ENCODE measurements at regions not wholly inside any gene's neighbourhood (a gene's known extent, or its start where the extent isn't known, plus 50 kb on each side); places are given as distances from the start of the nearest gene placed in this dataset.

DNA sequence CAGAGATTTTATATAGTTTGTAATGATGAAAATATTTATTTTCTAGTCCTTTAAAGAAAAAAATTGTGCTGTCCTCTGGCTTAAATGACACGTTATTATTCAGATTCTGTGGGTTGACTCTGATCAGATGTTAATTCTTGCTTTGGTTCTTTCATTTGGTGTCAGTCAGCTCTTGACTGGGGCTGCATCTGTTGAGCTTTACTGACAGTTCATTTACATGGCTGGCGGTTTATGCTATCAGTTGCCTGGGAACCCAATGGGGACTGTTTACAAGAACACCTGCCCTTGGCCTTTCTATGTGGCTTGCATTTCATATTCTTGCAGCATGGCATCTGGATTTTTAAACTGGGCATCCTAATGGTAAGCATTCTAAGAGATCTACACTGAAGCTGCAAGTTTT lies 667.1 kb upstream of the FBXO33 start:
- H3K9me3 ChIP-seq, result no peaks in the 10 kb centered on the region
- no peaks in the 10 kb centered on the region for H3K27me3 ChIP-seq
- intact Hi-C loops (cut with DNase I), result no loop called here
- TF ChIP-seq, protein P1, sequence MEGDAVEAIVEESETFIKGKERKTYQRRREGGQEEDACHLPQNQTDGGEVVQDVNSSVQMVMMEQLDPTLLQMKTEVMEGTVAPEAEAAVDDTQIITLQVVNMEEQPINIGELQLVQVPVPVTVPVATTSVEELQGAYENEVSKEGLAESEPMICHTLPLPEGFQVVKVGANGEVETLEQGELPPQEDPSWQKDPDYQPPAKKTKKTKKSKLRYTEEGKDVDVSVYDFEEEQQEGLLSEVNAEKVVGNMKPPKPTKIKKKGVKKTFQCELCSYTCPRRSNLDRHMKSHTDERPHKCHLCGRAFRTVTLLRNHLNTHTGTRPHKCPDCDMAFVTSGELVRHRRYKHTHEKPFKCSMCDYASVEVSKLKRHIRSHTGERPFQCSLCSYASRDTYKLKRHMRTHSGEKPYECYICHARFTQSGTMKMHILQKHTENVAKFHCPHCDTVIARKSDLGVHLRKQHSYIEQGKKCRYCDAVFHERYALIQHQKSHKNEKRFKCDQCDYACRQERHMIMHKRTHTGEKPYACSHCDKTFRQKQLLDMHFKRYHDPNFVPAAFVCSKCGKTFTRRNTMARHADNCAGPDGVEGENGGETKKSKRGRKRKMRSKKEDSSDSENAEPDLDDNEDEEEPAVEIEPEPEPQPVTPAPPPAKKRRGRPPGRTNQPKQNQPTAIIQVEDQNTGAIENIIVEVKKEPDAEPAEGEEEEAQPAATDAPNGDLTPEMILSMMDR (IDR thresholded peaks at IDR 0.05), result no peak
- TF ChIP-seq POLR2A (IDR thresholded peaks at IDR 0.05) (no peak), POLR2AphosphoS5 (IDR thresholded peaks at IDR 0.05) (no peak), EP300 (IDR thresholded peaks at IDR 0.05) (no peak)
- no peak overlapping the region for H3K4me3 ChIP-seq
- no peak for DNase-seq
- no peak overlapping the region for H3K27ac ChIP-seq
- 59 to 67% methylated on average over 2 of the region's 2 CpGs for WGBS, 2 donors
- H3K4me1 ChIP-seq, result no peaks in the 10 kb centered on the region
- no peaks in the 10 kb centered on the region for H3K36me3 ChIP-seq

DNA sequence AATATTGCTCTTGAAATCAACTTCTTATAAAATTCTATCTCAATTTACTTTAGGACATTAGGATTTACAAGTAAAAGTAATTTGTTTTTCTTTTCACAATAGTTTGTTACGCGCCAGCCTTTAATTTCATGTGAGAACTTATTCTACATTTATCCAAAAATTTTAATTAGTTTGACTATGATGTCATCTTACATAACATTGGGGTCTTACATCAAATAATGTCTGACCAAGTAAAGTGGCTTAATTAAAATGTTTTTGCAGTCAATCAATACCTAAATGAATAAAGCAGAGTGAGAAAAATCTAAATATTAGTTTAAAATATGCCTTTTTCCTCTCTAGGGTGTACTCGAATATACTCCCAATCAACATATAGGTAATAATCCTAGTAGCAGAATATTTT lies 666.2 kb upstream of the FBXO33 start:
- no peaks in the 10 kb centered on the region for H3K9me3 ChIP-seq
- no peaks in the 10 kb centered on the region for H3K36me3 ChIP-seq
- H3K4me1 ChIP-seq, result no peaks in the 10 kb centered on the region
- no peak for DNase-seq
- no peak for TF ChIP-seq EP300 (IDR thresholded peaks at IDR 0.05)
- no peak for TF ChIP-seq POLR2A (IDR thresholded peaks at IDR 0.05)
- TF ChIP-seq, protein P1 (IDR thresholded peaks at IDR 0.05), result no peak
- TF ChIP-seq POLR2AphosphoS5 (IDR thresholded peaks at IDR 0.05), result no peak
- WGBS, 2 donors, result 95 to 96% methylated on average over 3 of the region's 3 CpGs
- intact Hi-C loops (cut with DNase I), result no loop called here
- no peak overlapping the region for H3K27ac ChIP-seq
- H3K27me3 ChIP-seq, result no peaks in the 10 kb centered on the region
- no peak overlapping the region for H3K4me3 ChIP-seq

DNA sequence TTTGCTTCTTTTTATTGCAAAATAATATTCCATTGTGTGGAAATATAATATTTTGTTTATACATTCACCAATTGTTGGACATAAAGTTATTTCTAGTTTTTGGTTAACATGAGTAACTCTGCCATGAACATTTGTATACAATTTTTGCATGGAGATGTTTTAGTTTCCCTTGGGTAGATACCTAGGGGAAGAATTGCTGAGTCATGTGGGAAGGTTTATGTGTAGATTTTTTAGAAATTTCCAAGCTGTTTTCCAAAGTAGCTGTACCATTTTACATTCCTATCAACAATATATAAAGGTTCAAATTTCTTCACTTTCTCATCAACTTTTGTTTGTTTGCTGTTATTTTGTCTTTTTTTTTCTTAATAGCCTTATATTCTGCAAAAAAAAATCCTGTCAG lies 664.7 kb upstream of the FBXO33 start:
- Histone ChIP-seq H3K36me3 (no peaks in the 10 kb centered on the region), H3K27me3 (no peaks in the 10 kb centered on the region), H3K9me3 (no peaks in the 10 kb centered on the region), H3K4me1 (no peaks in the 10 kb centered on the region), H3K27ac (no peak overlapping the region), H3K4me3 (no peak overlapping the region)
- DNase-seq, result no peak
- intact Hi-C loops (cut with DNase I), result no loop called here
- TF ChIP-seq, protein P1 (IDR thresholded peaks at IDR 0.05), result no peak
- TF ChIP-seq POLR2AphosphoS5 (IDR thresholded peaks at IDR 0.05) (no peak), EP300 (IDR thresholded peaks at IDR 0.05) (no peak), POLR2A (IDR thresholded peaks at IDR 0.05) (no peak)

DNA sequence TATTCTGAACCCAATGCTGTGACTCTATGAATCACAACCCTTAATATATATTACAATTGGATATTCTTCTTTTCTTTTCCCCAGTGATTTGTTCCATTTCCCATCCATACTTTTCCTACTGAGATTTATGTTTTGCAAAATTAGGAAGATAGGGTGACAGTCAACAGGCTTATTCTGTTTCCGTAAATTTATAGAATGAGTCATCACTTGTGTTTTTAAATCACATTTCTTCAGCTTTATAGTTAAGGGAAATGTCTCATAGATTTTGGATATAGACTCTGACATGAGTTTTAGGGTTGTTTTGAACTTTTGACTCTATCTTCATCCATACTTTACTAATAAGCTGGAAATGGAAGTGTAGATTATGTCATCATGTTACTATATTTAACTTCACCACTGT lies 661.6 kb upstream of the FBXO33 start:
- Histone ChIP-seq H3K9me3 (no peaks in the 10 kb centered on the region), H3K4me3 (no peak overlapping the region), H3K4me1 (no peaks in the 10 kb centered on the region), H3K27ac (no peak overlapping the region), H3K36me3 (no peaks in the 10 kb centered on the region), H3K27me3 (no peaks in the 10 kb centered on the region)
- TF ChIP-seq POLR2A (IDR thresholded peaks at IDR 0.05) (no peak), EP300 (IDR thresholded peaks at IDR 0.05) (no peak), POLR2AphosphoS5 (IDR thresholded peaks at IDR 0.05) (no peak)
- TF ChIP-seq, protein P1 (IDR thresholded peaks at IDR 0.05), result no peak
- 85 to 97% methylated on average over 1 of the region's 1 CpG for WGBS, 2 donors
- DNase-seq, result no peak
- intact Hi-C loops (cut with DNase I), result no loop called here

DNA sequence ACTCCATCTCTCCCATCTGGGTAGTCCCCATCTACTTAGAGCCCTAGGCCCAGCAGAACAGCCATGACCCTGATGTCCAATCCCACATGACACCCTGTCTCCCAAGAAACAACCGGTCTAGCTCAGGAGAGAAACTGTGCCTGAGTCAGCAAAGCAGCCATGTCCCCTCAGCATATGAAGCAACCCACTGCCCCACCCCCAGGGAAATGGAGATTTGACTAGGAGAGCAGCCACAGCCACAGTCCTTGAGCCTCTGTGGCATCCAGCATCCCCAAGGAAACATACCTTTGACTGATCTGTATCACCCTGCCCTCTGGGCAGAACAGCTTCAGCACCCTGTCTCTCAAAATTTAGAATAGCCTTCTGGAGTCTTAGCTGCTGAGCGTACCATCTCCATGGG lies 641.9 kb upstream of the FBXO33 start:
- Histone ChIP-seq H3K27ac (no peak overlapping the region), H3K9me3 (peaks cover 0 to 3% (median 0%) of the 10 kb centered on the region in 4 donors), H3K27me3 (no peaks in the 10 kb centered on the region), H3K36me3 (no peaks in the 10 kb centered on the region), H3K4me1 (no peaks in the 10 kb centered on the region), H3K4me3 (no peak overlapping the region)
- no peak for DNase-seq
- intact Hi-C loops (cut with DNase I), result no loop called here
- 90 to 99% methylated on average over 2 of the region's 2 CpGs for WGBS, 2 donors
- TF ChIP-seq EP300 (IDR thresholded peaks at IDR 0.05), result no peak
- no peak for TF ChIP-seq POLR2A (IDR thresholded peaks at IDR 0.05)
- TF ChIP-seq, protein P1 (IDR thresholded peaks at IDR 0.05), result no peak
- TF ChIP-seq POLR2AphosphoS5 (IDR thresholded peaks at IDR 0.05), result no peak
